ENCODE measurements at regions not wholly inside any gene's neighbourhood (a gene's known extent, or its start where the extent isn't known, plus 50 kb on each side); places are given as distances from the start of the nearest gene placed in this dataset.

DNA sequence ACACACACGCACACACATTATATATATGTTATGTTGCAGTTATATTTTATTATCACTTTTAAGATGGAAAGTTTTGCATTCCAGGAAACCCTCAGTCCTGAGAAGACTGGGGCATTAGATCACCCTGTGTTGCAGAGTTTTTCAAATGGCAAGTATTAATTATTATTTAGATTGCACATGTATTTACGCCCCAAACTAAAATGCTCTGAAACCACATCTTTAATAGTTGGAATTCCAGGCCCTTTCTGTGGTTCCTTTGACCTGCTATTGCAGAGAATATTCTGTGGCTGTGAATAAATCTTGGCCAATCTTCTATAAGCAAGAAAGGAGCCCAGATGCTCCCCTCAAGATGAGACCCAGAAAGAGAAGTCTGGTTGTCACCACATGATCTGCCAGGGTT lies 427.0 kb upstream of the TNP1 start:
- ChIA-PET POLR2A (no interaction called here), CTCF (no interaction called here)
- Mint-ChIP-seq H3K27ac (no peak overlapping the region), H3K4me1 (no peaks in the 10 kb centered on the region), H3K4me3 (no peak overlapping the region), H3K36me3 (ENCODE audit: low read depth) (no peaks in the 10 kb centered on the region), H3K27me3 (no peaks in the 10 kb centered on the region), H3K9me3 (ENCODE audit: low read depth) (no peaks in the 10 kb centered on the region)
- ATAC-seq (no peak), DNase-seq (no peak)
- intact Hi-C loops (cut with DNase I, micrococcal nuclease): no loop called here

DNA sequence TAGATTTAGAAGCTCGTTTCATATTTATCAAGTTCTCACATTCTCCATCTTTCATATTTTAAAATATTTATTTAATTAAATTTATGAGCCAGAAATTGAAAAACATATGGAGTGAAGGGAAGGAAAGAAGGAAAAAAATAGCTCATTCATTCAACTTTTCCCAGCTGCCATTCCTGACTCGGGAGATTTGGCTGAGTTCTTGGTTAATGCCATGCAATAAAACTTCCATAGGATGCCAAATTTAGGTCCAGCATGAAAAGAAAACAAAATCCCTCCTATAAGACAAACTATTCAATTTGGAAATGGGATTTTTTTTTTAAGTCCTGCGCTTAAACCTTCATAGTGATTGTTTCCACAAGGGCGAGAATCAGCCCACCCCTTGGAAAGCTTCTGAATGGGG lies 426.1 kb upstream of the TNP1 start:
- no peaks in the 10 kb centered on the region for H3K36me3 Mint-ChIP-seq (ENCODE audit: low read depth)

GRCh38 chr2:217283460-217283859 lies 423.6 kb upstream of the TNP1 start:
- Mint-ChIP-seq H3K9me3 (ENCODE audit: low read depth) (no peaks in the 10 kb centered on the region), H3K4me1 (no peaks in the 10 kb centered on the region), H3K36me3 (ENCODE audit: low read depth) (no peaks in the 10 kb centered on the region), H3K4me3 (no peak overlapping the region), H3K27me3 (no peaks in the 10 kb centered on the region), H3K27ac (no peak overlapping the region)
- ATAC-seq: no peak
- CTCF ChIA-PET: no interaction called here
- intact Hi-C loops (cut with DNase I, micrococcal nuclease): no loop called here
- no peak for DNase-seq
- POLR2A ChIA-PET: no interaction called here

More for the DNA sequence above, 426.1 kb upstream of the TNP1 start:
- Mint-ChIP-seq H3K4me3 (no peak overlapping the region), H3K27ac (no peak overlapping the region), H3K27me3 (no peaks in the 10 kb centered on the region), H3K9me3 (ENCODE audit: low read depth) (no peaks in the 10 kb centered on the region), H3K4me1 (no peaks in the 10 kb centered on the region)
- ChIA-PET POLR2A (no interaction called here), CTCF (interaction anchor here (0.9 kb wide), 1 partner anchor 11 kb away, joined by 3 read pairs; no protein-coding TSS in a partner anchor)
- no peak for ATAC-seq
- no peak for DNase-seq
- intact Hi-C loops (cut with DNase I, micrococcal nuclease): no loop called here

DNA sequence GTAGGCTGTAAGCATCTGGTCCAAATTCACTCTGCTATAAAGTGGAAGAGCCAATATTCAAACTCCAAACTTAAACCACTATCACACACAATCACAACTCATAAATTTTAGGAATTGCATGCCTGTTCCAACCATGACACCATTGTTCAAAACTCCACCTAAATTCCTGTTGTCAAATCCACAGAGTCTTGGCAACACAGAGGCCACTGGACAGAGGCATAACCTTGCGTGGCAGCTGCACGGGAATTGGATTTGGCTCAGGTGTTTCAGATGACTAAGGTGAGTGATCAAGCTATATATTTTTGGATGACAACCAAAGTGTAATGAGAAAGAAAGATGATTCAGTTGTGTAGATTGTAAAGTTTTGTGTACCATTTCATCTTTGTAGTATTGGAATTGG lies 422.7 kb upstream of the TNP1 start:
- intact Hi-C loops (cut with DNase I, micrococcal nuclease): no loop called here
- Mint-ChIP-seq H3K4me3 (no peak overlapping the region), H3K36me3 (ENCODE audit: low read depth) (no peaks in the 10 kb centered on the region), H3K9me3 (ENCODE audit: low read depth) (no peaks in the 10 kb centered on the region), H3K4me1 (no peaks in the 10 kb centered on the region), H3K27ac (no peak overlapping the region), H3K27me3 (no peaks in the 10 kb centered on the region)
- ATAC-seq (no peak), DNase-seq (no peak)
- POLR2A ChIA-PET: no interaction called here
- CTCF ChIA-PET: no interaction called here

- Mint-ChIP-seq H3K36me3 (ENCODE audit: low read depth) (no peaks in the 10 kb centered on the region), H3K9me3 (ENCODE audit: low read depth) (no peaks in the 10 kb centered on the region), H3K27me3 (no peaks in the 10 kb centered on the region), H3K27ac (no peak overlapping the region), H3K4me3 (no peak overlapping the region), H3K4me1 (no peaks in the 10 kb centered on the region)
- ATAC-seq: no peak
- ChIA-PET CTCF (no interaction called here), POLR2A (no interaction called here)
- intact Hi-C loops (cut with DNase I, micrococcal nuclease): no loop called here
- no peak for DNase-seq
These were observed 419.7 kb upstream of the TNP1 start for GRCh38 chr2:217279556-217279955.

- no peaks in the 10 kb centered on the region for H3K9me3 Mint-ChIP-seq (ENCODE audit: low read depth)
- ChIA-PET CTCF (no interaction called here), POLR2A (no interaction called here)
- intact Hi-C loops (cut with DNase I, micrococcal nuclease): no loop called here
- H3K36me3 Mint-ChIP-seq (ENCODE audit: low read depth): no peaks in the 10 kb centered on the region
- no peak overlapping the region for H3K27ac Mint-ChIP-seq
- H3K27me3 Mint-ChIP-seq: no peaks in the 10 kb centered on the region
- H3K4me1 Mint-ChIP-seq: no peaks in the 10 kb centered on the region
- no peak overlapping the region for H3K4me3 Mint-ChIP-seq
- DNase-seq (no peak), ATAC-seq (no peak)
These were observed 419.3 kb upstream of the TNP1 start for GRCh38 chr2:217279140-217279539.

GRCh38 chr2:217277646-217278398 lies 418.0 kb upstream of the TNP1 start:
- no peak overlapping the region for H3K4me3 Mint-ChIP-seq
- ATAC-seq (no peak), DNase-seq (no peak)
- ChIA-PET CTCF (no interaction called here), POLR2A (no interaction called here)
- H3K9me3 Mint-ChIP-seq (ENCODE audit: low read depth): no peaks in the 10 kb centered on the region
- H3K27me3 Mint-ChIP-seq: no peaks in the 10 kb centered on the region
- H3K27ac Mint-ChIP-seq: no peak overlapping the region
- H3K36me3 Mint-ChIP-seq (ENCODE audit: low read depth): no peaks in the 10 kb centered on the region
- no peaks in the 10 kb centered on the region for H3K4me1 Mint-ChIP-seq
- intact Hi-C loops (cut with DNase I, micrococcal nuclease): no loop called here

GRCh38 chr2:217276433-217276832 lies 416.6 kb upstream of the TNP1 start:
- ChIA-PET CTCF (no interaction called here), POLR2A (no interaction called here)
- DNase-seq: no peak
- H3K9me3 Mint-ChIP-seq (ENCODE audit: low read depth): no peaks in the 10 kb centered on the region
- no peaks in the 10 kb centered on the region for H3K27me3 Mint-ChIP-seq
- no peak for ATAC-seq
- no peaks in the 10 kb centered on the region for H3K36me3 Mint-ChIP-seq (ENCODE audit: low read depth)
- no peak overlapping the region for H3K4me3 Mint-ChIP-seq
- intact Hi-C loops (cut with DNase I, micrococcal nuclease): no loop called here
- H3K27ac Mint-ChIP-seq: no peak overlapping the region
- no peaks in the 10 kb centered on the region for H3K4me1 Mint-ChIP-seq

GRCh38 chr2:217275091-217275490 lies 415.2 kb upstream of the TNP1 start:
- POLR2A ChIA-PET: no interaction called here

DNA sequence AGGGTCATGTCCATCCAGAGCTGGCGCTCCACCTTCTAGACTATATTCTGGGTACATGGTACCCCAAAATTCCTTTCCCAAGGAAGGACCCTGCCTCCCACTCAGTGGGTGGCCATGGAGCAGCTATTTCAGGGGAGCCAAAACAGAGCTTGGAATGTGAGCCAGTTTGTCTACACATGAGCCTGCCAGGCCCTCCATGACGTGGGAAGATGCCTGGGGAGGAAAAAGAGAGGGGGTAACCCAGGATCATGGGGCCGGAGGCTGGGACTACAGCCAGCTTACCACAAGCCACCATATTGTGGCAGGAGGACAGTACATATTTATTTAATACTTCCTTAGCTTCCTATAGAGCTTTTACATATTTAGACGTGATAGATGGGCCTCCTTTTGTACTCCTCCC lies 414.7 kb upstream of the TNP1 start:
- H3K9me3 Mint-ChIP-seq (ENCODE audit: low read depth): no peaks in the 10 kb centered on the region
- CTCF ChIA-PET: interaction anchor here (0.6 to 0.9 kb wide), 2 partner anchors 11 to 643 kb away, joined by 3 read pairs; no protein-coding TSS in a partner anchor

More at GRCh38 chr2:217275091-217275490, 415.2 kb upstream of the TNP1 start:
- H3K9me3 Mint-ChIP-seq (ENCODE audit: low read depth): no peaks in the 10 kb centered on the region
- CTCF ChIA-PET: interaction anchor here (0.6 to 0.9 kb wide), 2 partner anchors 11 to 642 kb away, joined by 3 read pairs; no protein-coding TSS in a partner anchor
- DNase-seq (no peak), ATAC-seq (no peak)
- H3K27me3 Mint-ChIP-seq: peaks cover under 1% of the 10 kb centered on the region
- H3K4me3 Mint-ChIP-seq: no peak overlapping the region
- H3K36me3 Mint-ChIP-seq (ENCODE audit: low read depth): no peaks in the 10 kb centered on the region
- H3K4me1 Mint-ChIP-seq: no peaks in the 10 kb centered on the region
- no peak overlapping the region for H3K27ac Mint-ChIP-seq
- intact Hi-C loops (cut with DNase I, micrococcal nuclease): no loop called here

DNA sequence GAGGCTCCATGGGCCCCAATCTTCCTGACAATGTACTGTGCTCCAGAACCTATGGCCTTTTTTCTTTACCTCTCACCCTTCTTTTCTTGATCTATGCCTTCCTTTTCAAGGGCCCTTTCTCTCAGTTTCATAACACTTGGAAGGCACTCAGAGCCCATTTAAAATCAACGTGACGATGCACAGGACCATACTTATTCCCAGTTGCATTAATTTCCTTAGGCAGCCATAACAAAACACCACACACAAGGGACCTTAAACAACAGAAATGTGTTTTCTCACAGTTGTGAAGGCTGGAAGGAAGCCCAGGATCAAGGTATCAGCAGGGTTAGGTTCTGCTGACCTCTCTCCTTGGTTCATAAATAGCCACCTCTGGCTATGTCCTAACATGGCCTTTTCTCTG lies 414.0 kb upstream of the TNP1 start:
- no peaks in the 10 kb centered on the region for H3K4me1 Mint-ChIP-seq
- POLR2A ChIA-PET: no interaction called here
- H3K4me3 Mint-ChIP-seq: no peak overlapping the region
- H3K9me3 Mint-ChIP-seq (ENCODE audit: low read depth): no peaks in the 10 kb centered on the region
- peaks cover 4% of the 10 kb centered on the region for H3K27me3 Mint-ChIP-seq
- no peak overlapping the region for H3K27ac Mint-ChIP-seq
- DNase-seq (no peak), ATAC-seq (no peak)
- CTCF ChIA-PET: interaction anchor here (0.9 kb wide), 1 partner anchor 12 kb away, joined by 3 read pairs; no protein-coding TSS in a partner anchor
- H3K36me3 Mint-ChIP-seq (ENCODE audit: low read depth): no peaks in the 10 kb centered on the region
- intact Hi-C loops (cut with DNase I, micrococcal nuclease): no loop called here

More for the DNA sequence above, 414.7 kb upstream of the TNP1 start:
- POLR2A ChIA-PET: no interaction called here
- H3K27ac Mint-ChIP-seq: no peak overlapping the region
- intact Hi-C loops (cut with DNase I, micrococcal nuclease): no loop called here
- DNase-seq (no peak), ATAC-seq (no peak)
- no peaks in the 10 kb centered on the region for H3K4me1 Mint-ChIP-seq
- H3K4me3 Mint-ChIP-seq: no peak overlapping the region
- H3K36me3 Mint-ChIP-seq (ENCODE audit: low read depth): no peaks in the 10 kb centered on the region
- H3K27me3 Mint-ChIP-seq: peaks cover 3% of the 10 kb centered on the region

DNA sequence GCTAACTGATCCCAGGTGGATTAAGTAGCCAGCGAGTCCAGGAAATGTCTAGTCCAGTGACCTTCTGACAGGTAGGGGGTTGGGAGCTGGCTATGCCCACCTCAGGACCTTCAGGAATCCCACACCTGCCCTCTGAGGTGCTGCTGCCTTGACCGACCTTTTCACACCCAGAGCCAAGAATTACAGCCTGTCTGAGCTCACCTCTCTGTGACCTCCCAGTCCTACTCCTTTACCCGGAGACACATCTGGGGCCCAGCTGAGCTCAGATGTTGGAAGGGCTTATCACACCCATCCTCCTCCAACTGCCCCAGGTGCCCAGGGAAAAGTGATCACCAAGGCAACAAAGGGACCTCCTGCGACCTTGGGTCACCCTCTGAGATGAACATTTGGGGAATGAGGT lies 413.3 kb upstream of the TNP1 start:
- H3K4me3 Mint-ChIP-seq: no peak overlapping the region
- POLR2A ChIA-PET: interaction anchor here (0.6 kb wide), 1 partner anchor 68 kb away, joined by 5 read pairs; no protein-coding TSS in a partner anchor
- ATAC-seq: no peak

More for the DNA sequence above, 413.3 kb upstream of the TNP1 start:
- H3K4me1 Mint-ChIP-seq: no peaks in the 10 kb centered on the region
- intact Hi-C loops (cut with DNase I, micrococcal nuclease): no loop called here
- H3K27me3 Mint-ChIP-seq: peaks cover 5% of the 10 kb centered on the region
- H3K27ac Mint-ChIP-seq: no peak overlapping the region
- no peak for DNase-seq
- no peaks in the 10 kb centered on the region for H3K9me3 Mint-ChIP-seq (ENCODE audit: low read depth)
- CTCF ChIA-PET: interaction anchor here (1.0 kb wide), 1 partner anchor 10 kb away, joined by 3 read pairs; no protein-coding TSS in a partner anchor
- no peaks in the 10 kb centered on the region for H3K36me3 Mint-ChIP-seq (ENCODE audit: low read depth)

Measured in activated CD4-positive, alpha-beta T cell treated with anti-CD3 and anti-CD28 coated beads for 36 hours (primary cell).